ENCODE measurements at regions not wholly inside any gene's neighbourhood (a gene's known extent, or its start where the extent isn't known, plus 50 kb on each side); places are given as distances from the start of the nearest gene placed in this dataset.

DNA sequence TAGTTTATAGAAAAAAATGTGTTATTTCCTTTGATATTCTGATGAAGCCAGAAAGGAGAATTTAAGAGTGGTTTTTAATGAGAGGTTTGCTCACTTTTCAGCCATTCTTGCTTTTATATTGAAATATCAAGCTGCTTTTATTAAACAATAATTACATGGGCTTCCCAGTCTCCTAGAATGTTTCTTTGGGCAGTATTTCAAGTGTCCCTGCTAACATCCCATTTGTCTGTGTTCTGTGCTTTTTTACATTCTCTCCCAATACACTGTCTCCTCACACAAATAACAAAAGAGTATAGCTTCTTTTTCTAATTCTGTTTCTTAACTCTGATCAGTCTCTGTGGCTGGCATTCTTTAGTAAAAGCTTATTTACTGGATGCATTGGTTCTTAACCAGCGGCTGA lies 145.4 kb downstream of the TPH2 start:
- Histone ChIP-seq H3K23ac (ENCODE audit: insufficient read length) (no peak overlapping the region), H4K5ac (ENCODE audit: insufficient read length, low read depth, low read length) (no peak overlapping the region), H2AFZ (ENCODE audit: low read length) (no peak overlapping the region), H2BK5ac (ENCODE audit: low read depth, low read length) (no peak overlapping the region), H3K4ac (replicated peaks; ENCODE audit: insufficient read length, low read depth, low read length) (no peak overlapping the region), H2BK15ac (ENCODE audit: low read length) (no peak overlapping the region), H3K4me2 (ENCODE audit: insufficient read depth in 1 of 2, low read depth in 2 of 2, low read length in 2 of 2) (no peak overlapping the region), H3K4me3 (ENCODE audit: extremely low read depth in 1 of 4, insufficient read depth in 2 of 4, low read depth in 3 of 4, low read length in 4 of 4) (no peak overlapping the region), H3K9me3 (ENCODE audit: insufficient read depth in 2 of 2, low read depth in 1 of 2, low read length in 1 of 2) (no peaks in the 10 kb centered on the region), H3K56ac (replicated peaks; ENCODE audit: insufficient read length, low read depth, low read length) (no peak overlapping the region), H2BK120ac (replicated peaks; ENCODE audit: low read depth, low read length) (no peak overlapping the region), H3K79me1 (ENCODE audit: low read depth, low read length) (no peaks in the 10 kb centered on the region), H3K79me2 (ENCODE audit: control insufficient read depth in 1 of 2, insufficient read depth in 2 of 2, low read length in 2 of 2) (no peaks in the 10 kb centered on the region), H2AK5ac (ENCODE audit: low read depth, low read length) (no peak overlapping the region), H3K4me1 (replicated peaks in 1 of 4; ENCODE audit: control insufficient read depth in 3 of 4, insufficient read depth in 4 of 4, low read length in 3 of 4) (peaks cover 0 to 10% (median 0%) of the 10 kb centered on the region in 4 experiments; a peak in 3 of 7 replicates), H2BK12ac (ENCODE audit: low read depth, low read length) (no peak overlapping the region), H3K14ac (ENCODE audit: insufficient read length) (no peak overlapping the region), H3K36me3 (ENCODE audit: control insufficient read depth in 2 of 4, insufficient read depth in 4 of 4, low read length in 3 of 4) (no peaks in the 10 kb centered on the region), H3K27ac (ENCODE audit: low read depth, low read length) (no peak overlapping the region), H4K91ac (replicated peaks; ENCODE audit: insufficient read length, low read length) (no peak overlapping the region), H2BK20ac (ENCODE audit: low read length) (no peak overlapping the region), H4K8ac (ENCODE audit: extremely low read depth, insufficient read depth, low read length) (no peak overlapping the region), H3K23me2 (ENCODE audit: low read depth, low read length) (no peaks in the 10 kb centered on the region), H3K18ac (ENCODE audit: extremely low read depth, low read length) (no peak overlapping the region), H3K9ac (replicated peaks in 1 of 4; ENCODE audit: extremely low read depth in 1 of 4, low read depth in 3 of 4, low read length in 3 of 4) (no peak overlapping the region), H4K20me1 (replicated peaks in 1 of 2; ENCODE audit: control insufficient read depth in 1 of 2, insufficient read depth in 2 of 2, low read length in 2 of 2) (no peaks in the 10 kb centered on the region), H3K27me3 (replicated peaks in 1 of 4; ENCODE audit: control insufficient read depth in 3 of 4, extremely low read depth in 1 of 4, insufficient read depth in 3 of 4, low read length in 3 of 4) (no peaks in the 10 kb centered on the region)
- WGBS, 2 experiments (ENCODE audit: extremely low coverage in 1 of 2, insufficient coverage in 1 of 2, insufficient read length in 1 of 2, insufficient replicate concordance in 2 of 2, low coverage in 1 of 2, low lambda C conversion rate in 2 of 2, missing lambda C conversion rate in 1 of 2) = 0% methylated on average over 1 of the region's 1 CpG; no CpG with 5 or more reads in 1 of the 2 experiments
- DNase-seq (ENCODE audit: low read depth in 1 of 2, low spot score in 2 of 2) (no peak), FAIRE-seq (no peak)
- POLR2A ChIA-PET (ENCODE audit: partially characterized antibody) = no interaction called here
- CTCF ChIA-PET (ENCODE audit: partially characterized antibody) = no interaction called here
- TF ChIP-seq SP2 (IDR thresholded peaks at IDR 0.05; ENCODE audit: low read length) (no peak), SAP30 (IDR thresholded peaks at IDR 0.05; ENCODE audit: insufficient read depth, insufficient replicate concordance, low read length) (no peak)

Data from H1 (cell line).